ENCODE measurements at regions not wholly inside any gene's neighbourhood (a gene's known extent, or its start where the extent isn't known, plus 50 kb on each side); places are given as distances from the start of the nearest gene placed in this dataset.

GRCh38 chr1:232407120-232407519, 222.8 kb downstream of the SIPA1L2 start:
- DNase-seq: no peak

DNA sequence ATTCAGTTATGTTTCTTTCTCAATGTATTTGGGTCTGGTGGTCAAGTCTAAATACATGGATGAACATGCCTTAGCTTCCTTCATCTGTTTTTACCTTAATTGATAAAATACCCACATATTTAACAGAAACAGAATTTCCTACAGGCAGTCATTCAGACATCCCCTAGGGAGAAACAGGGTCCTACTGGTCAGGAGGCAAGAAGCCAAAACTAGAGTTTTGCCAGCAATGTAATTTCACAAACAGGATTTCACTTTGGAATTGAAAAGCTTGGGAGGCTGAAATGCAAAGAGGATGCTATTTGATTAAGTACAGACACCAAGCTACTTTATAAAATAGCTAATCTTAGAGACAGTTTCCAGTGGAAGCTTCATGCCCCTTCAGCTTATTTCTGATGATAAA, 224.2 kb downstream of the SIPA1L2 start:
- DNase-seq: no peak

DNA sequence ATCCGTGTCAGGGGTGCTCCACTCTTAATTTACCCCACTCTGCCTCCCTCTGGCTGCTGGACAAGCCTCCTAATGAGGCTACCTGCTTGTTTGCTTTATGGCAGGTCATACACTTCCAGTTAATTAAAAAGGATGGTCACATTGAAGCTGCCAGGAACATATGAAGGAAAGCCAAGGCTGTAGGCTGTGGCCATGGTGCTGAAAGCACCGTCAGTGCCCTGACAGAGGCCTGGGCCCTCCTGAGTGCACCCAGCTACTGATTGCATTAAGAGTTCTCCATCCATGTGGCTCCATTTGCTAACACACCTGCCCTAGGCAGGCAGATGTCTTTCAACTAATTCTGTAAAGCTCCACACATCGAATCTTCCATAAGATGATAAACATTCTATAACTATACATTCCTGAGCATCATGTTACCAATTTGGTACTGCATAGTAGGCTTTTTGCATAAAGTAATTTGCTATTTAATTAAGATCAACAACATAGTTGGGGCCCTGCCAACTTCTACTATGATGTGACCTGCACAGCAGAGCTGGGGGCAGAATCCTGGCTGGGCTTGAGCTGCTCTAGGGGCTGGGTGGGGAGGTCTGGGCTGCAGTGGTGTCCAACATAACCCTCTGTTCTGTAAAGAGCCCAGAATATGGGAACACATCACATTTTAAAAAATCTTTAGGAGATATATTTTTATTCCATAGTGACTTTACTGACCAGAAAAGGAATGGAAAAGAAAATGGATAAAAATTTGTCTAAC, 224.8 kb downstream of the SIPA1L2 start:
- peak; percentile 67 for DNase-seq

DNA sequence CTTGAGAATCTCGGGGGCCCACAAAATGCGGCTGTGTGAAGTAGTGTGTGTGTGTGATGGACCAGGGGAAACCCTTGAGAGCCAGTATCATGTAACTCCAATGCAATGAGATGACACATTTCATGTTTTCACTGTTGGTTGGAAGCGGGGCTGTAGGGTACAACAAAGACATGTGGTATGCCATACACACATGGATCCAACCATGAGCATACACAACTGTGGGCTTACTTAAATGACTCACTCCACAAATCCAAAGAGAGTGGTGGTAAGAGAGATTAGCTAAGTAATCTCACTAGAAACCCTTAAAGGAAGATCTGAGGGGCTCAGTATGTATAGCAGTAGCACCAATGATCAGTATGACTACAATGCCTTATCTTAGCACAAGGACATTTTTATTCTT, 225.7 kb downstream of the SIPA1L2 start:
- DNase-seq: no peak

DNA sequence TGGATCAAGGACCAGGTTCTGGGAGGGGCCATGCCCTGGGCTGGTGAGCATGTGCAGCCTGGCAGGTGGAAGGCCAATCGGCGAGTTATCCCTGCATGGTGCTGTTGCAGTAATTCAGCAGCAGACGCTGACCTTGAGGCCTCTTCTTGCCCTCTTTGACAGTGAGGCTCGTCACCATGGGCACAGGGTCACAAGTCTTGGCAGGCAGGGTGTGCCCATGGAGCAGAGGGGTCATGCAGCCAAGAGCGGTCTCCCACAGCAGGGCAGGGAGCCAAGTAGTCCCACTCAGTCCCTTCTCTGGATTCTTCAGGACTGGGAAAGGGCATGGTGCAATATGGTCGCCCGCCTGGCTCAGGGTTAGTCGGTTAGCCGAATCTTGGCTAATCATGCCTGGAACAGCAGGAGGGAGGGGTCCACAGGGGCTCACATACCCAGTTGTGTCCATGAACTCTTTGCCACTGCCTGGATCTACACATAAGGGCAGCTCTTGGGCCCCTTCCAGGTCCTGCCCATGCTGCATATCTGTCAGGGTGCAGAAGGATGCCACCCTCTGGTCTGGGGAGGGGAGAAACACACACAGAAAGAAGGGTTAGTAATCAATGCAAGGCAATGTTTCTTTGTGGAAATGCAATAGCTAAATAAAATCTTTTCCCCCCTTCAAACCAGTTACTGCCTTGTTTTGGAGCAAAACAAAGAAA, 226.8 kb downstream of the SIPA1L2 start:
- DNase-seq: no peak

DNA sequence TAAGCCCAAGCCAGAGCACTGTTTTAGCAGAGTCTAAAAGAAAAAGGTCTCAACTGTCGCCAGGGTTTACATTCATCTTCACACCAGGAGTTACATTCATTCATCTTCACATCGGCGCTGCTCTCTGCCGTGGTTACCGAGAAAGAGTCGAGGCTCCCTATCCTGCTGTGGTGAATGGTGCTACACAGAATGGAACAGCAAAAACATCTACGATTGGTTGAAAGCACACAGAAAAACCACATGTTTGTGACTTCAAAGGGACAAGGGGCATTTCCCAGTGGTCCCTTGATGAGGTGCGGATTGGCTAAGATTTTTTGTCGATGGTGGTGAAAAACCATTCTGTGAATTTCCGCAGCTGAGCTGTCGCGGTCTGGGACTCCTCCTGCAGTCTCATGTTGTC, 231.1 kb downstream of the SIPA1L2 start:
- DNase-seq: no peak

GRCh38 chr1:232393444-232394146, 236.3 kb downstream of the SIPA1L2 start:
- DNase-seq: no peak

GRCh38 chr1:232393010-232393409, 236.9 kb downstream of the SIPA1L2 start:
- DNase-seq: no peak

GRCh38 chr1:232390590-232390989, 239.3 kb downstream of the SIPA1L2 start:
- no peak for DNase-seq

DNA sequence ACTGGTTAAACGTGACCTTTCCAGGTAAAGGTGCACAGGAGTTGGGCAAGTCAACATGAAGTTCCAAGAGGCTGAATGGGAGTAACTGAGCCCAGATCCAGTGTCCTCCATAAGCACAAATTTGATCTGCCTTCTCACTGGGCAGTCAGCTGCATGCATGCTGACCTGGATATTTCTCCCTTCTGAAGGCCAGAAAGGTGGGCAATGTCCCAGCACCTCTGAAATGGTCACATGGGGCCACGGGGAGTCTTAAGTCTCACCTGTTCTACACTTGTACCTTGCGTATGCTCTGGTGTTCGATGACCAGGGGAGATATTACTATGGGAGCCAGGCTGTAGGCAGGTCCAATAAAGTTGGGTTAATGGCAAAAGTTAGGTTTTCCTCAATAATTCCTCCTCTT, 240.2 kb downstream of the SIPA1L2 start:
- no peak for DNase-seq

DNA sequence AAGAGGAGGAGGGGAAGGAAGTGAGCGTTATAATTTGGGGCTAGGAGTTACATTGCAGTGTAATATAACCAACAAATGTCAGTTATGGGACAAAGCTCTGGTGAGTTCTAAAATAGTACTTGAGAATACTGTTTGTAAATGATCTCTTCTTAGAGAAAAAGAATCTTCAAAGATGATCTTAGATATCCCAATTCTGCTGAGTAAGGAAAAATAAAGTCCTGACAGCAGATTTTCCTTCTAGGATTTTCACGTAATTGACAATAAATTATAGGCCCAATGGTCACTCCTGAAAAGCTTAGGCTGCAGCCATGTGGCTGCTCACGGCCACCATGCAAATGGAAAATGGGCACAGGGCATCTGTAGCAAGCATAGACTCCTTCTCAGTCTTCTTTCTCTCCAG, 241.6 kb downstream of the SIPA1L2 start:
- DNase-seq: no peak

- DNase-seq: no peak
Measured at GRCh38 chr1:232386721-232387510, 243.0 kb downstream of the SIPA1L2 start.

GRCh38 chr1:232386294-232386693, 243.6 kb downstream of the SIPA1L2 start:
- DNase-seq: no peak

GRCh38 chr1:232385221-232385620, 244.7 kb downstream of the SIPA1L2 start:
- no peak for DNase-seq

DNA sequence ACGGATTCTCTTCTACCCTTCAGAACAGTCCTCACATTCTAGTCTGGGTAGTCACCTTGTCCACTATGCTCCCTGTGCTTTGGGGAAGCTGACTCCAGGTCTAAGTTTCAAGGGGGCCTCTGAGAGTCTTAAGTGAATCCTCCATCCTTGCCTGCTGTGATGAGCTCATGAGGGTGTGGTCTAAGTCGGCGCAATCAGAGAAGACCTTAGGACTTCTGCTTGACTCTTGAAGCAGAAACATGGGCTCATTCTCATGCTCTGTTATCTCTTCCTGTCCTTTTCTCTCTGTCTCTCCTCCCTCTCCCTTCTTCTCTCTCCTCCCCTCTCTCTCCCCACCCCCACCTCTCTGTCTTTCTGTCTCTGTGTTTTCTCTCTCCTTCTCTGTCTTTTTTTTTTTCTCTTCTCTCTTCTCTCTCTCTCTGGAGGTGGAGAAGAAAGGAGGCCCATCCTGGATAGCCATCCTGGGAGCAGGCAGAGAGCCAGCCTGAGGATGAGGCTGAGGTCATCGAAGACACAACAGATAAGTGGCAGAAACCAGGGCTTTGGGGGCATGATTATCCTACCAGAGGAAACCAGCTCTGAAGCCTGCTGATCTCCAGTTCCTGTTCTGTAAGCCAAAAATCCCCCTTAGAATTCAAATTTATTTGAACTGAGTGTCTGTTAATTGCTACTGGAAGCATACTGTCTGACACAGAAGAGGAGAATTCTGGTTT, 245.6 kb downstream of the SIPA1L2 start:
- peak; percentile 44 for DNase-seq

- DNase-seq: peak; percentile 39
Measured at GRCh38 chr1:232383455-232384123, 246.3 kb downstream of the SIPA1L2 start.

GRCh38 chr1:232382671-232383070, 247.3 kb downstream of the SIPA1L2 start:
- DNase-seq: no peak

DNA sequence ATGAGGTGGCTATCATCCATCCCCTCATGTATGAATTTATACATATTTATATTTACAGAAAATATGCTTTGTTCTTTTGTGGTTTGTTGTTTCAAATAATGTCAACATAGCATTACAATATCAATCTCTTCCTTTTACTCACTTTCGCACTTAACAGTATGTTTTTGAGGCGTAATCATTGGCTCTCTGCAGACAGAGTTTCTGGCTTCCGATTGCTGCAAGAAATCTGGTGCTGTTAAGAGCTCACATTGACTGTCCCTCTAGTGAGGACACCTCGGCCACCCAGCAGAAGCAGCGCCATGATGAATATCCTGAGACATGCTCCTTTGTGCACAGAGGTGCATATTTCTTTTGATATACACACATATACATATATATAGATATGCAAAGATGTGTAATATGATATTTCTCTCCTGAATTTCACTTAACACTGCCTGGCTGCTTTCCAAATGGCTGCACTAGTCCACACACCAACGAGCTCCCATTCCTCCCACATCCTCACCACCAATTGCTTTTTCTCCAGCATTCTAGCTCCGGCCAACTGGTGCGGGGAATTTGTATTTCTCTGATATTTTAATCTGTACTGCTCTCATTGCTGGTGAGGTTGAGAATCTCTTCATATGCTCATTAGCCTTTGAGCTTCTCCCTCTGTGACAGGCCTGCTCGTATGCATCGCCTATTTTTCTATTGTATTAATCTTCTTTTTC, 248.4 kb downstream of the SIPA1L2 start:
- no peak for DNase-seq

GRCh38 chr1:232380596-232380995, 249.3 kb downstream of the SIPA1L2 start:
- DNase-seq: no peak

GRCh38 chr1:232380131-232380530, 249.8 kb downstream of the SIPA1L2 start:
- no peak for DNase-seq

DNA sequence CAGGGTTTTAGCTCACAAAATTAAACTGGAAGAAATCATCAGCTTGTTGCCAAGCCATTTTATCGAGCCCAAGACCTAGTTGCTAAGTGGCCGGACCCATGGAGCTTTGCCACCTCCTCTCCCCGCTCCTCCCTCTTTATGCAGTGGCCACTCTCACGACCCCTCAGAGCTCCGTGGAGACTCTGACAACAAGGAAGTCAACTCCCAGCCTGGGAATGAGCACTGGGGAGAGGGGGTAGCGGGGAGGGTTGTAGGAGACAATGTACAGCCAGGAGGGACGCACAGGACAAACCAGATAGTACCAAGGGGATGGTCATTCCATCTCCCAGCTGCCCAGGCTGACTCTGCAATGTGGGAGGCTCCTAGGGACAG, 250.9 kb downstream of the SIPA1L2 start:
- DNase-seq: no peak
